Immature natural killer cell (primary cell): ENCODE measurements at regions not wholly inside any gene's neighbourhood (a gene's known extent, or its start where the extent isn't known, plus 50 kb on each side); places are given as distances from the start of the nearest gene placed in this dataset.

Source experiments
- DNase-seq, 3 donors: peaks; one replicate each; pipeline ENCODE4 v3.0.0; 2022; ENCODE audit warnings: mixed read lengths in 1 of 3
- H3K27ac Mint-ChIP-seq, 6 donors: one replicate each; pipeline ENCODE4 v1.8.0; 2020; ENCODE audit warnings: mixed read lengths in 6 of 6, mild to moderate bottlenecking in 5 of 6, inconsistent platforms in 4 of 6, moderate library complexity in 3 of 6
- H3K27me3 Mint-ChIP-seq, 3 donors: one replicate each; pipeline ENCODE4 v1.8.0; 2020 to 2021; ENCODE audit warnings: low read depth in 3 of 3, mild to moderate bottlenecking in 3 of 3, mixed read lengths in 3 of 3, moderate library complexity in 3 of 3, inconsistent platforms in 1 of 3
- H3K36me3 Mint-ChIP-seq, 3 donors: one replicate each; pipeline ENCODE4 v1.8.0; 2020; ENCODE audit warnings: mixed read lengths in 3 of 3, inconsistent platforms in 2 of 3, mild to moderate bottlenecking in 2 of 3
- H3K4me1 Mint-ChIP-seq, 2 donors: one replicate each; pipeline ENCODE4 v1.8.0; 2020; ENCODE audit warnings: inconsistent platforms in 2 of 2, mild to moderate bottlenecking in 2 of 2, mixed read lengths in 2 of 2, moderate library complexity in 1 of 2
- H3K4me3 Mint-ChIP-seq, 5 donors: one replicate each; pipeline ENCODE4 v1.8.0; 2020; ENCODE audit warnings: mild to moderate bottlenecking in 5 of 5, mixed read lengths in 5 of 5, inconsistent platforms in 3 of 5, moderate library complexity in 3 of 5
- H3K9me3 Mint-ChIP-seq, 6 donors: one replicate each; pipeline ENCODE4 v1.8.0; 2020; ENCODE audit warnings: mild to moderate bottlenecking in 6 of 6, mixed read lengths in 6 of 6, inconsistent platforms in 4 of 6, moderate library complexity in 3 of 6

DNA sequence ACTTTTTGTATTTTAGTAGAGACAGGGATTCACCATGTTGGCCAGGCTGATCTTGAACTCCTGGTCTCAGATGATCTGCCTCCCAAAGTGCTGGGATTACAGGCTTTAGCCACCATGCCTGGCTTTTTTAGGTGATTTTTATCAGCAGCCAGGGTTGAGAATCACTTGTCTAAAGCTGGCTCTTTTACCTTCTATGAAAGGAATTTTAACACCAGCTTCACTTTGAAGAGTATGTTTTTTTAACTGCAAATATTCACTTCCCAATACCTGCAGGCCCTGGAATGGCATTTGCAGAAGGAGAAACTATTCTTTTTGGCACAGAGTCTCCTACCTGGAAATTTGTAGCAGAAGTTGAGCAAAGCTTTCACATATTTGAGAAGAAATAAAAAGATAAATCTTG, 63.6 kb upstream of the NAA20 start:
- Mint-ChIP-seq H3K36me3 (no peaks in the 10 kb centered on the region), H3K27ac (no peak overlapping the region), H3K4me3 (no peak overlapping the region), H3K27me3 (peaks cover 0 to 6% (median 6%) of the 10 kb centered on the region in 3 donors), H3K4me1 (no peaks in the 10 kb centered on the region), H3K9me3 (no peaks in the 10 kb centered on the region)
- DNase-seq, result no peak

DNA sequence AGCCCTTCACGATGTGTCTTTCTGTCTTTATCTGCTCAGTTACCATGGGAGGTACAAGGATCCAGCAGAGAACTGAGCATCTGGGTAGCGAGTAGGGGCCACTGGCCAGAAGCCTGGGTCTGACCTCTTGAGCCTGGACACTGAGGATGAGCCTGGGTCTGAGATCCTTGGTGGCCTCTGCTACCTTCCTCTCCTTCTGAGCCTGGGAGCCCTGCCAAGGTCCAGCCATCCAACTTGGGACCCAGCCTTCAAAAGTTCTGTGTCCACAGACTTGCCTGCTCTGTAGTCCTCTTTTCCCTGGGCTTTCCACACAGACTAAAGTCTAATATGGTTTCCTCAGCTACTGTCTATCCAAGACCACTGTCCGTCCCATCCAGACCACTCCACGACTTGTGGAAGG, 60.2 kb upstream of the NAA20 start:
- no peak overlapping the region for H3K4me3 Mint-ChIP-seq
- H3K9me3 Mint-ChIP-seq, result no peaks in the 10 kb centered on the region
- no peak for DNase-seq
- H3K4me1 Mint-ChIP-seq, result no peaks in the 10 kb centered on the region
- peaks cover 0 to 4% (median 1%) of the 10 kb centered on the region in 3 donors for H3K27me3 Mint-ChIP-seq
- no peaks in the 10 kb centered on the region for H3K36me3 Mint-ChIP-seq
- H3K27ac Mint-ChIP-seq, result no peak overlapping the region

DNA sequence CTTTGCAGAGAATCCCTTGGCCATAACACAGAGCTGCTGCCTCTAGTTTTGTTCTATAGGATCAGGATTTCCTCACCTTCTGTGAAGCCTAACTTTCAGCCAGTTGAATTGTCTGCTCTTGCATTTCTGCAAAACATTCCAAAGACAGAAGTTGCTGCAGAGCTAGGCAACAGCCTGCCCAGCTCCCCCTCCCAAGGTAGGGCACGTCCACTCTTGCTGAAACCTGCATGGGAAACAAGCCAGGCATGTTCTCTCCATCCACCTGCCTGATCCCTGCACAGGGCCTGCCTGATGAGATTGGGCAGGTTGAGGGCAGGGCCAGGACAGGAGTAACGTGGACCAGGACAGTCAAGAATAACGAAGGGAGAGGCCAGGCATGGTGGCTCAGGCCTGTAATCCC, 58.9 kb upstream of the NAA20 start:
- H3K9me3 Mint-ChIP-seq, result no peaks in the 10 kb centered on the region
- no peak for DNase-seq
- H3K27ac Mint-ChIP-seq, result no peak overlapping the region
- no peak overlapping the region for H3K4me3 Mint-ChIP-seq
- peaks cover 0 to 3% (median 1%) of the 10 kb centered on the region in 3 donors for H3K27me3 Mint-ChIP-seq
- H3K4me1 Mint-ChIP-seq, result no peaks in the 10 kb centered on the region
- H3K36me3 Mint-ChIP-seq, result no peaks in the 10 kb centered on the region

DNA sequence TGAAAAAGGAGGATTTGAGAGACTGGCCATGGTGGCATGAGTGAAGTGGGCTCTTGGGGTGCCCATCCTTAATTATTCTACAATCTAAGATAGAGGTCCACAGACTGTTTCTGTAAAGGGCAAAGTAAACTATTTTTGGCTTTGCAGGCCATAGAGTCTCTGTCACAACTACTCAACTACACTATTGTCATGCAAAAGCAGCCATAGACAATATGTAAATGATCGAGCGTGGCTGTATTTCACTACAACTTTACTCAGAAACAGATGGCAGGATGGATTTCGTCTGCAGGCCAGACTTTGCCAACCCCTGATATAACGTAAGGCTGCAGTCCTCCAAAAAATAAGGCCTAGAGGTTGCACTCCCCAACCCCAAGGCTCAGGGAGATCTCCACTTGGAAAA, 58.2 kb upstream of the NAA20 start:
- no peaks in the 10 kb centered on the region for H3K4me1 Mint-ChIP-seq
- H3K27me3 Mint-ChIP-seq, result peaks cover 1 to 3% (median 3%) of the 10 kb centered on the region in 3 donors
- no peaks in the 10 kb centered on the region for H3K36me3 Mint-ChIP-seq
- H3K4me3 Mint-ChIP-seq, result no peak overlapping the region
- no peaks in the 10 kb centered on the region for H3K9me3 Mint-ChIP-seq
- no peak for DNase-seq
- H3K27ac Mint-ChIP-seq, result no peak overlapping the region

DNA sequence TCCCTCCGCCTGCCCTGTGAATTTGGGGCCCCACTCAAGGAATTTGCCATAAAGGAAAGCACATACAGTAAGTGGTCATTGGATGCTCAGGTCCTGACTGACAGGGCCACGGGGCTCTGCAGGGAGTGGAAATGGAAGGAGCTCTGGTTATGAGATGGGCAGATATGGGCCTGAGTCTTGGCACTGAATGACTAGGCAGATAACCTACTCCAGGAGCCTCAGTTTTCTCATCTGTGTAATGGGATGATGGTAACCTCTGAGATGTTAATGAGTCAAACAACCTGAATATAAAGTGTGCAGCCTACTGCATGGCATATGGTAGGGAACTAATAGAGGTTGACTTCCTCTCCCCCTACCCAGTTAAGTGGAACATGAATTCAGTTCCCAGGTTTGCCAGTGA, 56.4 kb upstream of the NAA20 start:
- Mint-ChIP-seq H3K9me3 (no peaks in the 10 kb centered on the region), H3K27ac (no peak overlapping the region), H3K4me1 (no peaks in the 10 kb centered on the region), H3K36me3 (no peaks in the 10 kb centered on the region), H3K4me3 (no peak overlapping the region), H3K27me3 (peaks cover 0 to 5% (median 3%) of the 10 kb centered on the region in 3 donors)
- DNase-seq, result no peak

DNA sequence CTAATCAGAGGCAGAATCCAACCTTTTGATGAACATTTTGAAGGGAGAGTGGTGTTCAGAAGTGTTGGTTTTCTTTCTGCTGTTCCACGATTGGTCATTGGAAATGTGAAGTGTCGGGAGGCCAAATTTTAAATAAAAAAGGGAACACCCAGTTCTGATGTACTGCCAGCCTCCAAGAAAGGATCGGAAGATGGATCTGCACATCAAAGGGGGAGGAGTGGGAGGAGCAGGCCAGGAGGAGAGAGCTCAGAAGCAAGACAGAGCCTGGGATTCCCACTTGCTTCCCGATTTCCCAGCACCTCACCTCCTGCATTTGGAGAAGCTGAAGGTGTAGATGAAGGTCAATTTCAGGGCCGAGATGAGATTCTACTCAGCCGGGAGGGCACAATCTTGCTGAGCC, 55.9 kb upstream of the NAA20 start:
- Mint-ChIP-seq H3K27ac (no peak overlapping the region), H3K9me3 (no peaks in the 10 kb centered on the region), H3K4me3 (no peak overlapping the region), H3K4me1 (no peaks in the 10 kb centered on the region), H3K27me3 (peaks cover 0 to 5% (median 3%) of the 10 kb centered on the region in 3 donors), H3K36me3 (no peaks in the 10 kb centered on the region)
- DNase-seq, result no peak

DNA sequence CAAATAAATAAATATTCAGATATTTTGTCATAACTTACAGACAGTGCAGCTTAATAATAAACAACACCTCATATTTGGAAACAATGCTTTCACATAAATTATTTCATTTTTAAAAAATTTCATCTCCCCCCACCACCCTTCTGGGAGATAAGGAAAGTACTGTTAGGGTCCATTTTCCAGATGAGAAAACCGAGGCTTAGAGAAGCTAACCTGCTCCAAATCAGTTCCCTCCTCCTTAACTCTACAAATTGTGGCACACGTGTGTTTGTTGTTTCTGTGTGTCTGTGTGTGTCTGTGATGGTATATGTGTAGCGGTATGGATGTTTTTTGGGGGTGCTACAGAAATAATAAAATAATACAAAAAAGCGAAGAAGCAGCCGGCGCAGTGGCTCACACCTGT, 54.2 kb upstream of the NAA20 start:
- Mint-ChIP-seq H3K27me3 (peaks cover 0 to 5% (median 3%) of the 10 kb centered on the region in 3 donors), H3K4me1 (peaks cover 0 to under 1% of the 10 kb centered on the region in 2 donors), H3K4me3 (no peak overlapping the region), H3K36me3 (no peaks in the 10 kb centered on the region), H3K27ac (no peak overlapping the region), H3K9me3 (no peaks in the 10 kb centered on the region)
- DNase-seq, result no peak

DNA sequence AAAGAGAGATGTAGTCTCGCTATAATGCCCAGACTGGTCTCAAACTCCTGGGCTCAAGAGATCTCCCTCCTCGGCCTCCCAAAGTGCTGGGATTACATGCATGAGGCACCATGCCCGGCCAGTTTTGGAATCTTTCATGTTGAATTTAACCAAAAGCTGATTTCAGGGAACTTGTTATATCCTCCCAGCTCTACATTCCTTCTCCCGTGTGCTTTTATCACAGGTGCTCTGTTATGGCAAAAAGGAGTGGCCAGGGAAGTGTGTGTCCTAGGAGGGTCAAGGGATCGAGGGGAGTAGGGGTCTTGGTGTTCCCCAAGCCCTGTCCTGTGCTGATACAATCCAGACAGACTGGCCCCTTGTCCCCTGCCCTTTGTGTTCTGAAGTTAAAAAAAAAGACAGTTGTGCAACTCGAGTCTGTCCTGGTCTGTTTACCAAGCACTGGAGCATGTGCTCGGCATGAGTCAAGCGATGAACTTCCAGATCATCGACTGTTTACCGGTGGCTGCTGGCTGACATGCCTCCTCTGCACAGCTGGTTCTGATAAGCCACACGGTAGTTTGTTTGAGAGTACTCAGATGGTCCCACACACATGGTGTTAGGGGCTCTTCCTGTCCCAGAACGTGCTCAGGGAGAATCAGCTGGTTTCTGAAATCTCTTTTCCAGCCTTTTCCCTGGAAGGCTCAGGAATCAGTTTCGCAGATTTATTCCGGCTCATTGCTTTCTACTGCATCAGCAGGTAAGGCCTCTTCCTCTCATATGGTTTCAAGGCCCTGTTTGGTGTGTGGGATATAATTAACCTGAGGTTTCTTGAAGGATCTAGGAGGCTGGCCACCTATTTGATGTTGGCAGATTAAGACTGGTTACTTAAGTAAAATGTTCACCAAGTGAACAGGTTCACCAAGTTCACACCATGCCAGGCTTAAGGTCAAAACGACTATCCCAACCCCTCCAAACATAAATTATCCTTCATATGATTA, 52.6 kb upstream of the NAA20 start:
- Mint-ChIP-seq H3K27ac (no peak overlapping the region), H3K4me3 (no peak overlapping the region), H3K36me3 (no peaks in the 10 kb centered on the region), H3K27me3 (peaks cover 5 to 7% (median 6%) of the 10 kb centered on the region in 3 donors), H3K4me1 (peaks cover 11 to 17% of the 10 kb centered on the region in 2 donors), H3K9me3 (no peaks in the 10 kb centered on the region)
- DNase-seq, result no peak

DNA sequence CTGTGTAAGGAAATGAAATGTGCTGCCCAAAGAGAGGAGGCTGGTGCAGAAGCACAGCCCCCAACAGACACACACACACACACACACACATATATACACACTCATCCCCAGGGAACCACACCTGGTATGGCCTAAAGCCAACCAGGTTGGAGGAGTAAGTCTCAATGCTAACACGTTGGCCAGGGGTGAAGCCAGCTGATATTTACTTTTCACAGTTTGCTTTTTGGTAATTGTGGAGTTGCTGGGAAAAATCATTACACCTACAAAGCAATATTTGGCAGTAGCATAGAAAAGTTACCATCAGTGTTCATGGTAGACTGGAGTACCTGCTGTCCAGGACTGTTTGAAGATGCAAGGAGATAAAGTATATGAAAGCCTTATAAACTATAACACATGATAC, 50.3 kb upstream of the NAA20 start:
- DNase-seq, result no peak
- no peak overlapping the region for H3K27ac Mint-ChIP-seq
- H3K27me3 Mint-ChIP-seq, result peaks cover 3 to 7% (median 6%) of the 10 kb centered on the region in 3 donors
- no peaks in the 10 kb centered on the region for H3K36me3 Mint-ChIP-seq
- H3K4me3 Mint-ChIP-seq, result no peak overlapping the region
- H3K4me1 Mint-ChIP-seq, result peaks cover 11 to 17% of the 10 kb centered on the region in 2 donors
- H3K9me3 Mint-ChIP-seq, result no peaks in the 10 kb centered on the region
